Amygdala (tissue), 56 donors: ENCODE measurements at regions not wholly inside any gene's neighbourhood (a gene's known extent, or its start where the extent isn't known, plus 50 kb on each side); places are given as distances from the start of the nearest gene placed in this dataset.

ENCODE experiments used
- DNase-seq, 56 donors: peaks; one replicate each; lab custom pipeline; 2025; lab: John Stamatoyannopoulos, UW

DNA sequence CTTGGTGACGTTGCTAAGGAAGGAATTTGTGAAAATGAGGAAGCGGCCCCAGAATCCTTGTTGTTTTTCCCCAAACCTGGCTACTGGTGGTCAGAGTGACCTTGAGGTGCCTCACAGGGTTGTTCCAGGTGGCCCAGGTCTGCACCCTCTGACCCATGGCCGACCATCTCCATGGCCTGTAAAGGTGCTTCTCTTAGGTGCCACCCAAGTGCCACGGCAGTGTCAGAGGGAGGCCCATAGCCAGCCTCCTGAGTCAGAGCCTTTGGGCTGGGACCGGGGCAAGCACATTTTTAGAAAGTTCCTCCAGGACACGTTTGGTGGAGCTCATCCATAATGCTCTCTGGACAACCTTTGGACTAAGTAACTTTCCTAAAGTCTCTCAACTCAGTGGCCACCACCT is 83.9 kb upstream of the IRS2 start:
- no peak for DNase-seq

DNA sequence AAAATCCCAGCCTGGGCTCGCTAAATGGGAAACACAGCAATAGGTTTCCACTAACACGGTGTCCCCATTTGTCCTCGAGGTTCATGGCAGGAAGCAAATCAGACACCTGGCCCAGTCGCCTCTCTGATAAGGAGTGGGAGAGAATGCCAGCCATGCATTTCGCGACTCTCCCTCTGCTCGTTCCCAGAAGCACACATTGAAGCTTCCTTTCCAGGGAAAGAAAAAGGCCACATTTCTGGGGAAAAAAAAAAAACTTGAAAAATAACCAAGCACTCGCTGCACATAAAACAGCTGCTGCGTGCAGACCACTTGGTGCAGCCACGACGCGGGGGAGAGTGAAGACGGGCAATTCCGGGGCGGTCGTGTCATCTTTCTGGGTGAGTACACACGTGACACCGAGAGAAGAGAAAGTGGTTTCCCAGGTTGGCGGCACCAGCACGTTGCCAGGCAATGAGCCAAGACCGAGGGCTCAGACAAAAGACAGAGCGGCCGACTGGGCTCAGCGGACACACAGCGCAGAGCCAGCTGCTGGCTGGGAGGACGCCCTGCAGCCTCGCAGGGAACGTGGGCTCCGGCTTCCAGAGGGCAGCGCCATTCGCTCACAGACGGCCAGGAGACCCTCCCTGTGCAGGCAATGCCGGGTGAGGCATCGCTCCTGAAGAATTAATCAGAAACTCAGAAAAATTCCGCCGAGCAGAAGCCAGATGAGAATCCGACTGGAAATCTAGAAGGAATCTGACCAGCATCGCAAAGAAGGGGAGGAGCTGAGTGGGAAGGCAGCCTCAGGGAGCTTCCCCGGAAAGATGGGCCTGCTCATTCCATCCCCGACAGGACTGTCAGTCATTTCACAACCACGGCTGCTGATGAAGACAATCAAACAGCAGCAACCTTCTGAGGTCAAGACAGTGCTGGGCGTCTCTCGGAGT is 83.2 kb upstream of the IRS2 start:
- DNase-seq, result peak in 46 of 56 donors; percentile 5 to 75 (median 45)

DNA sequence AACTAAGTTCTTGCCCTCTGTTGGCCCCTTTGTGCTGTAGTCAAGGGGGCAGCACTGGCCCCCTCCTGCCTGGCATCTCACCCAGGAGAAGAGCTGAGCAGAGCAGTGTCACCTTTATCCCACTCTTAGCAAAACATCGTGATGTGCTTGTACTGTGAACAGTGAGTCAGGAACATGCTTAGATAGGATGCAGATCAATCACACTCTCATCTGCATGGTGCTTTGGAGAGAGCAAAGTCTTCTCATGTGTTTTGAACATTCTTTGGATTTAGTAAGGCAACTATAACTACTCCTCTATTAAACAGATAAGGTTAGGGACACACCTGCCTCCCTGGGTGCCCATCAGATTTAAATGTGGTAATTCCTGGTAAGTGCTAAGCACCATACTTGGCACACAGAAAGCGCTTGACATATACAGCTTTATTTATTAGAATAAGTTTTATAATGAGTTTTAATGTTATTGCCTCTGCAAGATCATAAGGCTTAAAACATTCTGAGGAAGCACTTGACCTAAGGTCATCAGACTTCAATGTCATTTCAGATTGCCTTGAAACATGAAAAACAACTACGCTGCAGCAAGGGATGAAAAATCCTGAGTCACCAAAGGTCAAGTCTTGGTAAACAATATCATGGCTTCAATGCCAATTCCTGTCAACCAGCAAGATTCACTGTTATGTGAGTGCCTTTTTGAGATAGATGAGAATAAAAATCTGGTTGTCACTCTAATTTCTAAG is 82.4 kb upstream of the IRS2 start:
- no peak for DNase-seq

DNA sequence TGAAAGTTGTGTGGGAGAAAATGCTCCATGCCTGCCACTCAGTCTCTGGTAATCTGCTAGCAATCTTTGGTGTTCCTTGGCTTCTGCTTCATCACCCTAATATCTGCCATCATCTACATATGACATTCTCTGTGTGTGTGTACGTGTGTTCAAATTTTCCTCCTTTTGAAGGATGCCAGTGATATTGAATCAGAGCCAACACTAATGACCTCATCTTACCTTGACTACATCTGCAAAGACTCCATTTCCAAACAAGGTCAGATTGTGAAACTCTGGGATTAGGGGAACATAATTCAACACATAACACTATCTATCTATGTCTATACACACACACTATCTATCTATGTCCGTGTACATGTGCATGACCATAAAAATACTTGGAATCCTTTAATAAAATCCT is 81.4 kb upstream of the IRS2 start:
- no peak for DNase-seq

DNA sequence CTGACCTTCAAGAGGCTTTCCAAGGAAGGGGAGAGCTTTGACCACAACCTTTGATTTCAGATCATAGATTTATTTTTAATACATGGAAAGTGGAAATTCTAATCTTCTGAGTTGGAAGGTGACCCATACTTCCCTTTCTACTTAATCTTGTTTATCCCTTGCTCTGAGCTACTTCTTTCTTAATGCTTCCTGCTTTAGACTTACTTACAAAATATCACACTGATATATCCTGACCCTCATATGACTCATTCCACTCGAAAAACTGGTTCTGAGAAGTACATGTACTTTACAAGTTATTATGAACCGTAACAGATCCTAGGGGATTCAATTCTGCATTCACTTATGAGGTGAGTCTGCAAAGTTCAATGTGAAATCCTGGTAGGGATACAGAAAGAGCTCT is 76.2 kb upstream of the IRS2 start:
- DNase-seq, result no peak

DNA sequence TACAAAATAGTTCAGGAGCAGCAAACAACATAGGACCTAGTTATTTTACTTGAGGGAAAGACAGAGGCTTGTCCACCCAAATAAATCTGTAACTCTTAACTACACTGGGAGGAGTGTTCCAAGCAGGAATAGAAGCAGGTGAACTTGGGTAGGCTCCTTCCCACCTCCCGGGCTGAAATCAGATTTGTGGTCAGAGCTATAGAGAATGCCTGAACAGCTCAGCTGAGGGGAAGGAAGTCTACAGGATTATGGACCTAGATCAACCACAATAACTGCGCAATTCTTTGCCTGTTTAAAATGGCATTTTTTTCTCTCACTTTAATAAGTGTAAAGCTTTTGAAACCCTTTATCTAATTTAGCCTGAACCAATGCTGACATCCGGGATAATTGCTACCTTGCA is 73.5 kb upstream of the IRS2 start:
- DNase-seq, result no peak

DNA sequence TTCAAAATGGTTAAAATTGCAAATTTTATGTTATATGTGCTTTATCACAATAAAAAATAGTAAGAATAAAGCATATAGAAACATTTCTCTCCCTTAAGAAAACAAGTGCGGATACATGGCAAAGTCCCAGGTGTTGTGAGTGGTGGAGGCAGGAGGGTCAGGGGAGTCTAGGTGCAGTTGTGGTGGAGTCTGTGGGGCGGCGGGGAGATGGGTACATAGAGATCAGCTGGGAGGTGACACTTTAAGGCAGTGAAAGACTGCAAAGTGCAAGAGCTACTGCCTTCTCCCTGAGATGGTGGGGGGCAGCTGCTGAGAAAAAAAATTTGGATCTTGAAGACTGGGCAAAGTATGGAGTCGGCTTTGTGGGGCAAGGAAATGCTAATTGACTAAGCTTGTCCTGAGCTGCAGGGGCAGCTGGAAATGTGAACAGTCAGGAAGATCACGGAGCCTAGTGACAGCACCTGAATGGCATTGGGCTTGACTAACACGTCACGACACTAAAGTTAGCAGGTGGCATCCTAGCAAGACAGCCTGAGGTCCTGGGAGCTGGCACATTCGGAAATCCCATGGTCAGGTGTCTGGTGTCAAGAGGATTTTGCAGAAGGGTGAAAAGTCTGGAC is 72.9 kb upstream of the IRS2 start:
- DNase-seq, result no peak

DNA sequence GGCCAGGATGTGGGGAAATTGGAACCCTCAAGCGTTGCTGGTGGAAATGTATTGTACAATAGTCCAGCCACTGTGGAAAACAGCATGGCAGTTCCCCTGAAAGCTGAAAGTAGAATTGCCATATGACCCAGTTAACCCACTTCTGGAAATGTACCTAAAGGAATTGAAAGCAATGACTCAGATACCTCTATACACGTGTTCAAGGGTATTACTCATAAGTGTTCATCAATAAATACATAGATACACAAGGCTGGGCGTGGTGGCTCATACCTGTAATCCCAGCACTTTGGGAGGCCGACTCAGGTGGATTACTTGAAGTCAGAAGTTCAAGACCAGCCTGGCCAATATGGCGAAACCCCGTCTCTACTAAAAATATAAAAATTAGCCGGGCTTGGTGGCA is 71.9 kb upstream of the IRS2 start:
- DNase-seq, result no peak

DNA sequence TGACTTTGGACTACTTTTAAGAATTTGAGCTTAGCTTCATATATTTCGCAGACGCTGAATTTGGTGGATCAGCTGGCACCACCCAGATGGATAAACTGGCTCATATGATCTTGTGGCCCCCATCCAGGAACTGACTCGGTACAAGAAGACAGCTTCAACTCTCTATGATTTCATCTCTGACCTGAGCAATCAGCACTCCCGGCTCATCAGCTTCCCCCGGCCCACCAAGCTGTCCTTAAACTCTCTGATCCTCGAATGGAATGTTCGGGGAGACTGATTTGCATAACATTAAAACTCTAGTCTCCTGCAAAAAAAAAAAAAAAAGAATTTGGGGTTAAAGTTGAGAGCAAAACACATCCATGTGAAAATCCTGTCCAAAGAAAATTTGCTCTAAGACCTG is 71.4 kb upstream of the IRS2 start:
- DNase-seq, result no peak

DNA sequence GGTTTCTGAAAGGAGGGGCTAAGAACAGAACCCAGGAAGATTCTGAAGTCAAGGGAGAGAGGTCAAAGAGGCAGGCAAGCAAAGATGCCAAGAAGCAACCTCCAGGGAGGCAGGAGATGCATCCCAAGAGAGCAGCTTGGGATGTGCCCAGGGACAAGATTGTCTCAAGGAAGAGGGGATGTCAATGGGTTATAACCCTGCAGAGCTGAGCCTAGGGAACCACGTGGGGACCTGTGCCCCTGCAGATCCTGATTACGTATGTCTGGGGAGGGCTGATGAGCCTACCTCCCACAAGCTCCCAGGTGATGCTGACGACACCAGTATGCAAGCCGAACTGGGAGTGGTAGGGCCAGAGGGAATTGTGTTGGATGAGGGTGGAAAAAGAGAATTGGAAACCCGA is 70.9 kb upstream of the IRS2 start:
- no peak for DNase-seq

DNA sequence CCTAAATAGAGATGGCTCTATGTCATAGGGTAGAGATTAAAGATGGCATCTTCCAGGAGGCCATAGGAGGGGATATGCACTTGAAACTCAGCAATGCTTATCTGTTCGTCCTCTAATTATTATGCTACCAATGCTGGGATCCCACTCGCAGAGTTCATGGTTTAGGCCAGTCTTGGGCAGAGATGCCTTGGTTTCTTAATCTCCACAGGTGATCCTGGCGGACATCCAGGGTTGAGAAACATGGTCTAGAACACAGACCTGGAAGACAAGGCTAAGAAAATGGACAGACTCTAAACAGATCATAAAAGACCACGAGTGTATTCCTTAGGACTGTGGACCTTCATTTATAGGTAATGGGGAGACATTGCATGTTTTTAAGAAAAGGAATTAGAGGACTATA is 70.0 kb upstream of the IRS2 start:
- DNase-seq, result no peak

DNA sequence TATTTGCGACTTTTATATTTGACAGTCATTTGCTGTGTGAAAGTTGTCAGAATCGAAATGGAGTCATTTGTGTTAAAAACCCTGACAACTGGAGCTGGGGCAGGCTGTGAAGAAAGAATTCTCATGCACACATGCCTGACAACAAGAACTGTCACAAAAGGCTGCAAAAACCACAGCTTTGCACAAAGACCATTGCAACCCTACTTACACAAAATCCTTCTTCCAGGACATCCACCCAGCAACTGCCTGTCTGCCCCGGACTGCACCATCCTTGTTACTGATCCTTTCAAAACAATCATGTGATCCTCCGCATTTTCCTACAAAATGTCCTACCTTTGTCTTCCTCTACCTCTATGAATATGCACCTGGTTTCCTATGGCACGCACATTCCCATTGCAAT is 66.8 kb upstream of the IRS2 start:
- DNase-seq, result no peak

DNA sequence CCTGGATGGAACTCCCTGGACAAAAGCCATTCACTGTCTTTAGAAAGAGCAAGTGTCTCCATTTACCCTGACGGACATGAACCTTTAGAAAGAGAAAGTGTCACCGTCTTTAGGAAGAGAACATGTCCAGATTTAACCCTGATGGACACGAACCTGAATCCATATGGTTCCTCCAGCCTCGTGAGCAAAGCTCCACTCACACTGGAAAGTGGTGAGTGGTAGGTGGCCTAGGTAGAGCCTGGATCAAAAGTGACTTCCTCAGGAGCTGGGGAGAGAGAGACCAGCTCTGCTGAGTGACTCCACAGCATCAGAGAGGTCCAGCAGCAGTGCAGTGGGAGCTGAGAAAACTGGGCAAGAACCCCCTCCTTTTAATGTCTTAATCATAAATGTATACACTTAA is 59.8 kb upstream of the IRS2 start:
- no peak for DNase-seq

DNA sequence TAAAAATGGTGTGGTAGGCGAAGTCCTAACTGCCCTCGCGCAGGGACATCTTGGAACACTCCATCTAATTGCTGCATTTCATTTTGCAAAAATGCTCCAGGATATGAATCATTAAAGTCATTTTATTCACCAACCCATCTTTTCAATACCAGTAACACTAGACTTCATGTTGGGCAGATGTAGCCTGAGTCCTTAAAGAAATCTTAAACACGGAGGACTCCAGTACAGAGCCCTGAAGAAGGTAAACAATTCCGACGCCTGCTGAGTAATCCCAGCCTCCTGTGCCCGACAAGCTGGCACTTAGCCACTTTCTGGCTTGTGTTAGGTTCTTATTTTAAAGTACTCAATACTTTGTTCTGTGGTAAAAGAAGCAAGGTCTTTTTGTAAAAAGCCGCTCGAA is 58.0 kb upstream of the IRS2 start:
- DNase-seq, result no peak

DNA sequence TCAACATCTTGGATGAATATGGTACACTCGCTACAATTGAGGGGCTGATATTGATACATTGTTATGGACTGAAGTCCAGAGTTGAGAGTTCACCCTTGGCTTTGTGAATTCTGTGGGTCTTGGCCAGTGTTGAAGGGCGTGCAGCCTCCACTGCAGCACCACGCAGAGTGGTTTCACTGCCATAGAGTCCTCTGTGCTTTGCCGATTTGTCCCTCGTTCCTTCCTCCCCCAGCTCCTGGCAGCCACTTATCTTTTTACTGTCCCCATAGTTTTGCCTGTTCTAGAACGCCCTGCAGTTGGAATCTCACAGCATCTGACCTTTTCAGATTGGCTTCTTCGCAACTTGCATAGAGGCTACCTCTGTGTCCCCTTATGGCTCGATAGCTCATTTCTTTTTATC is 57.3 kb upstream of the IRS2 start:
- no peak for DNase-seq

DNA sequence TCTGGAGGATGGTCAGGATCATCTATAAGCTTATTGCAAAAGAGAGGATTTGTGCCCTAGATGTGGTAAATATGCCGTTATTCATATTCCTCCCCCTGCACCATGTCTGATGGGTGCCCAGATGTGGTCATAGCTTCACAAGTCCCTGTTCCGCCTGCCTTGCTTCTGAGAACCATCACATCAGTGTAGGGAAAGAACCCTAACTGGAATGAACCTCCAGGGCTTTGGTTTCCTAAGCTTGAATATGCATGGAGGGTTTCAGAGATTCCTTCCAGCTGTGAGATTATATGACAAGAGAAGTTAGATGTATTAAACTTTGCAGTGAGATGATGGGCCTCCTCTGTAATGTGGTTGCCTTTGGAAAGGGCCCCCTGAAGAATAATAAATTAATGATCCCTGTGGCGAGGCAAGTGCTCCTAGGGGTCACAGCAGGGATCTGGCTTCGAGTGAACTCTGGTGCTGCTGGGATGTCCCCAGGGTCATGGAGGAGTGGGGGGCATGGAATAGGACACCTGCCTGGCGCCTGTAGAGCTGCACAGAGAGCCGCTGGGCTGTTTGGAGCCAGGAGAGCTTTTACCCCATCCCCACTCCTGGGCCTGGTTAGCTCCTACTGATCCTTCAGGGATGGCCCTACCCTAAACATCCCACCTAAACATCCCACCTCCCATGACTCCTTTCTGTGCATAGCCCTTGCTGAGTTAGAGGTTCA is 56.0 kb upstream of the IRS2 start:
- no peak for DNase-seq

DNA sequence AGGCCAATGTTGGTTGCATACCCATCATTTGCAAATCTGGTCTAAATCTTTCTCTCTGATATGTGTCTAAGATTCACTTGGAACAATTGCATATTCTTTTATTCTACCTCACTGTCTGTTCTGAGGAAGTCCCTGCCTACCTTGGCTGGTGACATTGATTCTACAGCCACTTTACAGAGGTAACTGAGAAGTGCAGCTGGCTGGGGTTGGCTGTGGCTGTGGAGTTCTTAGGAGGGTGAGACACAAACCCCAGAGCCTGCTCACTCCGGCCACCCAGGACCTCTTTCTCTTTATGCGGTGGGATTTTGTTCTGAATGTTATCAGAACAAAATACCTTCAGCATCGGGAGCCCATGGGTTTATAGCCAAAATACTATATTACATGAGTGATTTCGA is 54.5 kb upstream of the IRS2 start:
- no peak for DNase-seq

DNA sequence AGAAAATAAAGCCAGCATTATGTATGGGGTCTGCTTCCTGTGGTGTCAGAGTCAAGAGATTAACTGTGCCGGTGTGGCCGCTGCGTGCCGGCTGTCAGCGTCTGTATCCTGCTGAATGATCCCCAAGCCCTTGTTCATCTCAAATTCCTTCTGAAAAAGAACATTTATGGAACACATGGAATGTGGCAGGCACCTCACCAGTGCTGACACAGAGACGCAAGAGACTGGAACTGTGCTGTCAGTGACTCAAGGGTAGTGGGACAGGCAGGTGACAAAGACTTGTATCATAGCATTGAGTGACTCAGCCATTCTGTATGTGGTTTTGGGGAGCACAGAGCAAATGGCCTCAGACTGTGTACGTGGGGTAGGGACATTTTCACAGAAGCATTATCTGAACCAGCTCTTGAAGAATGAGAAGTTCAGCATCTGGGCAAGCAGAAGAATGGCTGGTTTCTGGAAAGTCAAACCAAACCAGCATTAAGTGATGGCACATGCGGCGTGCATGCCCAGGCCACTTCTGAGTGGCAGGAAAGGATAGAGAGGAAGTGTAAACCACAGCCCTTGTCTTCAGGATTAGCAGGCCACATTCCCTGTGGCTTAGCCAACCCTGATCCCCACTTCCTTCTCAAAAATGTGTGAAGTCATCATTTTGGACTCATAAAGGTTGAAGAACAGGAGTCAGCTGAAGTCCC is 54.0 kb upstream of the IRS2 start:
- no peak for DNase-seq

DNA sequence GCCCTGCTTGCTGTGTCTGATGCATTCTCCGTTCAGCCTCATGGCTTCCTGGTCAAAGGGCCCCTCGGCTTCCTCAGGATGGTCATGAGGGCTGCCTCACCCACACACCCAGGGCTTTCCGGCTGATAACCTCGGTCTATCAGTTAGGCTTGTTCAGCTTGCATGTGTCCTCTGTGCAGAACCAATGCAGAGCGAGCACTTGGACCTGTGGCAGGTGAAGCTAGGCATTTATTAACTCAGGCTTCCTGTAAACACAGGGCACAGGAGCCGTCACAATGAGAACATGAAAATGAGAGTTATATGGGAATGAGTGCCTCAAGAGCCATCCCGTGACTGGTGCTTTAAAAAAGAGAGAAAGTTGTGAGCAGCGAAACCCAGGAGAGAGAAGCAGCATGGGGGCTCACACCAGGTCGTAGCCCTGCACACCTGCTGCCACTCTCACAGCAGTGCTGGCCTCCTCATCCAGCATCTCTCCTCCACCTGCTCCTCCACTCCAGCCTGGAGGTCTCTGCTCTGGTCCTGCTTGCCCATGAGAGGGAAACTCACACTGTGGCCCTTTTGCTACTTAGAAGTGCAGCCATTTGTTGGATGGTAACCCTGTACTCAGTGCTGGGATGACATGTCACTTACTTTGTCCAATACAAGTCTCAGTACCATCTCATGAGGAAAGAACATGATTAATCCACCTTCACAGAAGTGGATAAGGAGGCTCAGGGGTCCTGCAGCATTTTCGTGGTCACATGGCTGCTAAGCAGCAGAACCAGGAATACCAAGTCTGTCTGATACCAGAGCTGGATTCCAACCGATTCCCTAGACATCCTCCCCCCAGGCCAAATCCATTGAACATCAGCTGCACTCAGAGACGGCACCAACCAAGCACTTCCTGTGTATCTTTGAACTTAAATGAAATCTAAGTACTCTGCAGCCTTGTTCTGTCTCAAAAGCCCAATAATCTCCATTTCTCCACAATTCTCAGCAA is 50.5 kb upstream of the IRS2 start:
- DNase-seq, result no peak
